ENCODE measurements at regions not wholly inside any gene's neighbourhood (a gene's known extent, or its start where the extent isn't known, plus 50 kb on each side); places are given as distances from the start of the nearest gene placed in this dataset.

DNA sequence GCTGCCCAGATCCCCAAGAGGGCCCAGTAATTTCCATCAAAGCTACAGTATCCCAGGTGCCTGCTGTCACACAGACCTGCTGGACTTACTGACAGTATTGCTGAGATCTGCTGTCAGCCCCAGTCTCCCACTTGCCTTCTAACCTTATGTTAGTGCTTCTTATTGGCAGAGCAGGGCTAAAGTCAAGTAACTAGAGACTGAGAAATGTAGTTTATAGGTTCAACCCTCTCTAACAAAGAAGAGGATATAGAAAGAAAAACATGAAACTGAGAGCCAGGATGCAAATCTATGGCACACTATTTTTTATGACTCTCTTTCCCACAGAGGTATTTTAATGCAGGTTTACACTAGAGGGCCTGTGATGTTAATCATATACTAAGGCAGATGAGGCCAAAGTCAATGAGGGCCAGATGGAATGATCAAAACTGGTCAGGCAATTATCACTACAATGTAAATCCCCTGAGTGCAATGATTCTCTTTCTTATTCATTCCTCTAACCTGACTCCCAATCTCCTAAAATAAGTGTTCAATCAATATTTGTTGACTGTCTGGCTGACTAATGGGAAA is 781.9 kb downstream of the VRK1 start:
- TF ChIP-seq, protein P1, sequence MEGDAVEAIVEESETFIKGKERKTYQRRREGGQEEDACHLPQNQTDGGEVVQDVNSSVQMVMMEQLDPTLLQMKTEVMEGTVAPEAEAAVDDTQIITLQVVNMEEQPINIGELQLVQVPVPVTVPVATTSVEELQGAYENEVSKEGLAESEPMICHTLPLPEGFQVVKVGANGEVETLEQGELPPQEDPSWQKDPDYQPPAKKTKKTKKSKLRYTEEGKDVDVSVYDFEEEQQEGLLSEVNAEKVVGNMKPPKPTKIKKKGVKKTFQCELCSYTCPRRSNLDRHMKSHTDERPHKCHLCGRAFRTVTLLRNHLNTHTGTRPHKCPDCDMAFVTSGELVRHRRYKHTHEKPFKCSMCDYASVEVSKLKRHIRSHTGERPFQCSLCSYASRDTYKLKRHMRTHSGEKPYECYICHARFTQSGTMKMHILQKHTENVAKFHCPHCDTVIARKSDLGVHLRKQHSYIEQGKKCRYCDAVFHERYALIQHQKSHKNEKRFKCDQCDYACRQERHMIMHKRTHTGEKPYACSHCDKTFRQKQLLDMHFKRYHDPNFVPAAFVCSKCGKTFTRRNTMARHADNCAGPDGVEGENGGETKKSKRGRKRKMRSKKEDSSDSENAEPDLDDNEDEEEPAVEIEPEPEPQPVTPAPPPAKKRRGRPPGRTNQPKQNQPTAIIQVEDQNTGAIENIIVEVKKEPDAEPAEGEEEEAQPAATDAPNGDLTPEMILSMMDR (conservative IDR thresholded peaks at IDR 0.05 in 1 of 2, IDR thresholded peaks at IDR 0.05 in 1 of 2; ENCODE audit: extremely low read depth in 1 of 2, insufficient read depth in 1 of 2, low read depth in 1 of 2, low read length in 2 of 2) = no peak
- no peak for TF ChIP-seq EZH2 (IDR thresholded peaks at IDR 0.05; ENCODE audit: borderline replicate concordance, low read length)

Data from mammary epithelial cell (primary cell).